BJ (cell line): ENCODE measurements at regions not wholly inside any gene's neighbourhood (a gene's known extent, or its start where the extent isn't known, plus 50 kb on each side); places are given as distances from the start of the nearest gene placed in this dataset.

Experiments used
- CTCF ChIA-PET: fragments of 350-600 bp; formaldehyde crosslinking; extraction: SDS; loops from one replicate; lab custom pipeline; 2021; ENCODE audit warnings: antibody characterized with exemption, inconsistent platforms; lab: Yijun Ruan, JAX
- POLR2A ChIA-PET: fragments of 300-600 bp; sonication (Branson Sonifier 250); formaldehyde crosslinking; extraction: SDS; loops from one replicate; lab custom pipeline; 2021; ENCODE audit warnings: antibody characterized with exemption; lab: Charles Lee
- DNase-seq: peaks from one replicate; pipeline ENCODE4 v3.0.0-alpha.2; 2011; ENCODE audit warnings: low read depth
- H3K27me3 ChIP-seq: 2 replicates; pipeline ENCODE4 v1.6.0; 2011; ENCODE audit warnings: low read length; ENCODE audit not compliant: control insufficient read depth, insufficient read depth
- H3K36me3 ChIP-seq: 2 replicates; pipeline ENCODE4 v1.5.1; 2011; ENCODE audit warnings: low read length; ENCODE audit not compliant: control insufficient read depth, insufficient read depth
- H3K4me3 ChIP-seq: 2 replicates; pipeline ENCODE4 v1.5.1; 2011; ENCODE audit warnings: low read depth, mild to moderate bottlenecking, control low read depth, low read length
- TF ChIP-seq, protein P1 (sequence below): IDR thresholded peaks from 2 replicates; pipeline ENCODE4 v1.5.1; 2011; ENCODE audit warnings: low read depth, mild to moderate bottlenecking, control low read depth, inconsistent platforms, low read length, moderate library complexity; ENCODE audit not compliant: insufficient read depth

DNA sequence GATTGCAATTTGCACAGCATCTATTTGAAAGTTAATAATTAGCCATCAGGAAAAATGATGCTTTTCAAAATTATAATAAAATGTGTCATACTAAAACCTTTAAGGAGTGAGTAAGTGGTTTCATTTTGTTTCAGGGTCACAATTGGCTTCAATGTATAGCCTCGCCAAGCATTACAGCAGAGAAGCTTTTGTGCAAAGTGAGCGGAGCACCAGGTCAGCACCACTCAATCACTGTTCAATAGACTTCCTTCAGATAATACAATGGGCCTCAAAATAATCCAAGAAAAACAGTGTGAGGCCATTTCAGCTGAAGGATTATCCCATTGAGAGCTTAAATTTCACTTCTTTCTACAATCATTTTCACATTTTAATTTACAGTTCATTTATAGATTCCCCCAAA lies 409.2 kb upstream of the SLIT2 start:
- CTCF ChIA-PET: no interaction called here

DNA sequence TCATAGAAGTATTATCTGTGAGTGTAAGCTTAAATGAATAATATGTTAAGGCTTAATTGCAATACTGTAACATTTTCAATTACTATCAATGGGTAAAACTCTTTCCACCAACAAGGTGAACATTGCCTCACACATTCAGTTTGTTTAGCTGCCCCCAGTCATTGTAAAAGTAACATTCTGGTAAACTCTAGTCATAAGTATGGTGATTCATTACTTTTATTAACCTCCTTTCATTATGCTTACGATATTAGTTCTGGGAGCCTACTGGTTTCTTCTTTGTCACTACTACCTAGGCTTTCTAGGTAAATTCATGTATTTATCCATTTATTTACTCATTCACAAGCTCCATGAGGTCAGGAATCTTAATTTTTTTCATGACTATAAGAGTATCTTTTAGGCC lies 412.8 kb upstream of the SLIT2 start:
- CTCF ChIA-PET: no interaction called here
- POLR2A ChIA-PET: no interaction called here
- Histone ChIP-seq H3K4me3 (no peak overlapping the region), H3K27me3 (no peaks in the 10 kb centered on the region), H3K36me3 (no peaks in the 10 kb centered on the region)
- TF ChIP-seq, protein P1, sequence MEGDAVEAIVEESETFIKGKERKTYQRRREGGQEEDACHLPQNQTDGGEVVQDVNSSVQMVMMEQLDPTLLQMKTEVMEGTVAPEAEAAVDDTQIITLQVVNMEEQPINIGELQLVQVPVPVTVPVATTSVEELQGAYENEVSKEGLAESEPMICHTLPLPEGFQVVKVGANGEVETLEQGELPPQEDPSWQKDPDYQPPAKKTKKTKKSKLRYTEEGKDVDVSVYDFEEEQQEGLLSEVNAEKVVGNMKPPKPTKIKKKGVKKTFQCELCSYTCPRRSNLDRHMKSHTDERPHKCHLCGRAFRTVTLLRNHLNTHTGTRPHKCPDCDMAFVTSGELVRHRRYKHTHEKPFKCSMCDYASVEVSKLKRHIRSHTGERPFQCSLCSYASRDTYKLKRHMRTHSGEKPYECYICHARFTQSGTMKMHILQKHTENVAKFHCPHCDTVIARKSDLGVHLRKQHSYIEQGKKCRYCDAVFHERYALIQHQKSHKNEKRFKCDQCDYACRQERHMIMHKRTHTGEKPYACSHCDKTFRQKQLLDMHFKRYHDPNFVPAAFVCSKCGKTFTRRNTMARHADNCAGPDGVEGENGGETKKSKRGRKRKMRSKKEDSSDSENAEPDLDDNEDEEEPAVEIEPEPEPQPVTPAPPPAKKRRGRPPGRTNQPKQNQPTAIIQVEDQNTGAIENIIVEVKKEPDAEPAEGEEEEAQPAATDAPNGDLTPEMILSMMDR: no peak
- no peak for DNase-seq

More for the DNA sequence above, 409.2 kb upstream of the SLIT2 start:
- POLR2A ChIA-PET: no interaction called here
- TF ChIP-seq, protein P1: no peak
- no peaks in the 10 kb centered on the region for H3K27me3 ChIP-seq
- no peak for DNase-seq
- H3K36me3 ChIP-seq: no peaks in the 10 kb centered on the region
- no peak overlapping the region for H3K4me3 ChIP-seq

DNA sequence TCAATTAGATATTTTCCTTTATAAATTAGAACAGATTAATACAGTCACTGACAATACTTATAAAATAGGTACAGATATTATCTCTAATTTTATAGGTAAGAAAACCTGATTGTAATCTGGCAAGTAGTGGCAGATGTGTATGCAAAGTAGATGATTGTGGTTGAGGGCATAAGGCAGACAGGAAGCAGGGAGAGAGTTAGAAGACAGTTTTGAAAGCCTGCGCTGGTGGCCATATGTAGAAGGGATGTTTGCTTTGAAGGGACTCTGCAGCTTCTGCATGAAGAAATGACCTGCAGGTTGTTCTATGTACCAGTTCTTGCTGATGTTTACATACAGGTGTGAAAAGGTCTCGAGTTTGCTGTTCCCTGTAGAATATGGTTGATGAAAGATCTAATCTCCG lies 416.3 kb upstream of the SLIT2 start:
- DNase-seq: no peak
- ChIA-PET CTCF (no interaction called here), POLR2A (no interaction called here)
- H3K27me3 ChIP-seq: no peaks in the 10 kb centered on the region
- TF ChIP-seq, protein P1: no peak
- H3K4me3 ChIP-seq: no peak overlapping the region
- H3K36me3 ChIP-seq: no peaks in the 10 kb centered on the region

DNA sequence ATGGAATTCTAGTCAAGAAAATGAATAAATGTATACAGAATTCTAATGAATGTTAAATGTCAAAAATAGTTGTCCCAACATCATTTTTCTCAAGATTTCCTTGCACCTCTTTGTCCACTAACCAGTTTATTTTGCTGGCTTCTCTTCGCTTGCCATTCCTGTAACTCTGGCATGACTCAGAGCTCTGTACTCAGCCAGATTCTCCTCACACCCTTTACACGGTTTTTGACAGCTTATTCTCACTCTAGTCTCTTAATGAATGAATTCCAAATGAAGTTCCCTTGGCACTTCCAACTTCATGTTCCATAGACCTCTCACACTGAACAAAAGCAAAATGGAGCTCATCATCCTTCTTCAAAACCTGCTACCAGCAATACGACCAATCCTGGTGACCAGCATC lies 419.3 kb upstream of the SLIT2 start:
- POLR2A ChIA-PET: no interaction called here
- Histone ChIP-seq H3K36me3 (no peaks in the 10 kb centered on the region), H3K4me3 (no peak overlapping the region), H3K27me3 (no peaks in the 10 kb centered on the region)
- no peak for DNase-seq
- CTCF ChIA-PET: interaction anchor here (1.1 to 2.2 kb wide), 2 partner anchors 10 to 63 kb away, joined by 3 to 7 read pairs; no protein-coding TSS in a partner anchor
- TF ChIP-seq, protein P1: no peak

DNA sequence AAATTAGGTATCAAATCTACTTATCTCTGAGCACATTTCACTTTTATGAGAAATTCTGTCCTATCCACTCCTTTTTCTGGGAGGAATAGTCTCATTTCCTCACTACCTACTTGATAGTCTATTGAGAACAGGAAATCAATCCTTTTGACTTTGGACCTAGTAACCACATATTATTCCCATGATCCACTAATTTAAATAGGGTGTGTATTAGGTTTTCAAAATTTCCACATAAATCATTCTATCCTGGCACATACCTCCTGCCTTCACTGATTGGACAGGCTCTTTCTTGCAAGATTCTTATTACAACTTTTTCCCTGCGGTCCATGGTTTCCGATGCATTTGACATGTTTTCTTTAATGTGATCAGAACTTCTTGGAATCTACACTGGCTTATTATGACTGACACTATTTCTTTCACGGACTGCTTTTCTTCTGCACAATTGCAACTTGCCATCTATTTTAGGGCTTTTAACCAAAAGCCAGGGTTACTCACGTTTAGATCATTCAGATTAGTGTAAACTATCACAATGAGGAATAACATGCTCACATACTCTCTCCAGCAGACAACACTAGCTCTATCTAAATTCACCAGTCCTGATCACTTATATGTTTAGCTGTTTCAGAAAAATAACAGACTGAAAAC lies 419.9 kb upstream of the SLIT2 start:
- POLR2A ChIA-PET: no interaction called here
- H3K4me3 ChIP-seq: no peak overlapping the region

More for the DNA sequence above, 419.9 kb upstream of the SLIT2 start:
- CTCF ChIA-PET: interaction anchor here (1.1 to 2.2 kb wide), 2 partner anchors 10 to 63 kb away, joined by 3 to 7 read pairs; no protein-coding TSS in a partner anchor
- Histone ChIP-seq H3K36me3 (no peaks in the 10 kb centered on the region), H3K27me3 (no peaks in the 10 kb centered on the region)
- TF ChIP-seq, protein P1: no peak
- DNase-seq: no peak
